ENCODE measurements at regions not wholly inside any gene's neighbourhood (a gene's known extent, or its start where the extent isn't known, plus 50 kb on each side); places are given as distances from the start of the nearest gene placed in this dataset.

GRCh38 chr1:198848649-198849048 is 209.8 kb downstream of the PTPRC start:
- TF ChIP-seq EZH2 (IDR thresholded peaks at IDR 0.05), result no peak
- TF ChIP-seq POLR2AphosphoS5 (IDR thresholded peaks at IDR 0.05; ENCODE audit: borderline replicate concordance, low read depth, low read length), result no peak
- no peak for TF ChIP-seq FOXP2 (optimal IDR thresholded peaks at IDR 0.05; ENCODE audit: control extremely low read depth, extremely low read length, insufficient read depth)

Measured in SK-N-MC (cell line).